ENCODE measurements at regions not wholly inside any gene's neighbourhood (a gene's known extent, or its start where the extent isn't known, plus 50 kb on each side); places are given as distances from the start of the nearest gene placed in this dataset.

GRCh38 chr11:29256580-29256979, 760.2 kb downstream of the KCNA4 start:
- TF ChIP-seq ESRRG (CRISPR knock-in tag; IDR thresholded peaks at IDR 0.05), result no peak
- TF ChIP-seq ZNF565 (CRISPR knock-in tag; conservative IDR thresholded peaks at IDR 0.05; ENCODE audit: low read depth), result no peak
- TF ChIP-seq ARNTL (CRISPR knock-in tag; IDR thresholded peaks at IDR 0.05; ENCODE audit: borderline replicate concordance, low read depth), result no peak
- TF ChIP-seq, protein P1, sequence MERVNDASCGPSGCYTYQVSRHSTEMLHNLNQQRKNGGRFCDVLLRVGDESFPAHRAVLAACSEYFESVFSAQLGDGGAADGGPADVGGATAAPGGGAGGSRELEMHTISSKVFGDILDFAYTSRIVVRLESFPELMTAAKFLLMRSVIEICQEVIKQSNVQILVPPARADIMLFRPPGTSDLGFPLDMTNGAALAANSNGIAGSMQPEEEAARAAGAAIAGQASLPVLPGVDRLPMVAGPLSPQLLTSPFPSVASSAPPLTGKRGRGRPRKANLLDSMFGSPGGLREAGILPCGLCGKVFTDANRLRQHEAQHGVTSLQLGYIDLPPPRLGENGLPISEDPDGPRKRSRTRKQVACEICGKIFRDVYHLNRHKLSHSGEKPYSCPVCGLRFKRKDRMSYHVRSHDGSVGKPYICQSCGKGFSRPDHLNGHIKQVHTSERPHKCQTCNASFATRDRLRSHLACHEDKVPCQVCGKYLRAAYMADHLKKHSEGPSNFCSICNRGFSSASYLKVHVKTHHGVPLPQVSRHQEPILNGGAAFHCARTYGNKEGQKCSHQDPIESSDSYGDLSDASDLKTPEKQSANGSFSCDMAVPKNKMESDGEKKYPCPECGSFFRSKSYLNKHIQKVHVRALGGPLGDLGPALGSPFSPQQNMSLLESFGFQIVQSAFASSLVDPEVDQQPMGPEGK (CRISPR knock-in tag; IDR thresholded peaks at IDR 0.05; ENCODE audit: borderline replicate concordance), result no peak
- no peak for ATAC-seq

GRCh38 chr11:29255401-29255800, 761.4 kb downstream of the KCNA4 start:
- no peak for TF ChIP-seq SNAI2 (CRISPR knock-in tag; IDR thresholded peaks at IDR 0.05)
- no peak for ATAC-seq

GRCh38 chr11:29251738-29252137, 765.1 kb downstream of the KCNA4 start:
- no peak for ATAC-seq
- TF ChIP-seq ISL1 (CRISPR knock-in tag; IDR thresholded peaks at IDR 0.05) (no peak), ZNF70 (CRISPR knock-in tag; IDR thresholded peaks at IDR 0.05) (no peak), ZNF565 (CRISPR knock-in tag; conservative IDR thresholded peaks at IDR 0.05; ENCODE audit: low read depth) (no peak), ARNTL (CRISPR knock-in tag; IDR thresholded peaks at IDR 0.05; ENCODE audit: borderline replicate concordance, low read depth) (no peak), CSDC2 (CRISPR knock-in tag; IDR thresholded peaks at IDR 0.05) (no peak), BACH2 (CRISPR knock-in tag; IDR thresholded peaks at IDR 0.05; ENCODE audit: borderline replicate concordance) (no peak), ZFP30 (CRISPR knock-in tag; IDR thresholded peaks at IDR 0.05) (no peak), GLIS3 (CRISPR knock-in tag; IDR thresholded peaks at IDR 0.05) (no peak), RARB (CRISPR knock-in tag; IDR thresholded peaks at IDR 0.05) (no peak), CSRNP3 (CRISPR knock-in tag; IDR thresholded peaks at IDR 0.05) (no peak), CREB5 (CRISPR knock-in tag; IDR thresholded peaks at IDR 0.05; ENCODE audit: low read depth) (no peak), TOX (CRISPR knock-in tag; IDR thresholded peaks at IDR 0.05; ENCODE audit: borderline replicate concordance) (no peak), OSR1 (CRISPR knock-in tag; IDR thresholded peaks at IDR 0.05) (no peak)

DNA sequence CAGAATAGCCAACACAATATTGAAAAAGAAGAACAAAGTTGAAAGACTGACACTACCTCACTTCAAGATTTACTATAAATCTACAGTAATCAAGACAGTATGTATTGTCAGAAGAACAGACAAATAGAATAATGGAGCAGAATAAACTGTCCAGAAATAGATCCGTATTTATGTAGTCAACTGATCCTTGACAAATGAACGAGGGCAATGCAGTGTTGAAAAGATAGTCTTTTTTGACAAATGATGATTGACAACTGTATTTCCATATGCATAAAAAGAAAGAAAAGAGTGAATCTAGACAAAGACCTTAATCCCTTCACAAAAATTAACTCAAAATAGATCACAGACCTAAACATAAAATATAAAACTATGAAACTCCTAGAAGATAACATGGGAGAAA, 767.1 kb downstream of the KCNA4 start:
- no peak for ATAC-seq
- no peak for TF ChIP-seq CREB5 (CRISPR knock-in tag; IDR thresholded peaks at IDR 0.05; ENCODE audit: low read depth)
- TF ChIP-seq, protein P1 (CRISPR knock-in tag; IDR thresholded peaks at IDR 0.05; ENCODE audit: borderline replicate concordance), result no peak
- TF ChIP-seq TOX (CRISPR knock-in tag; IDR thresholded peaks at IDR 0.05; ENCODE audit: borderline replicate concordance), result no peak
- TF ChIP-seq TCF4 (CRISPR knock-in tag; IDR thresholded peaks at IDR 0.05; ENCODE audit: borderline replicate concordance), result no peak
- no peak for TF ChIP-seq CSDC2 (CRISPR knock-in tag; IDR thresholded peaks at IDR 0.05)
- no peak for TF ChIP-seq SNAI2 (CRISPR knock-in tag; IDR thresholded peaks at IDR 0.05)
- no peak for TF ChIP-seq ESRRG (CRISPR knock-in tag; IDR thresholded peaks at IDR 0.05)
- no peak for TF ChIP-seq ARNTL (CRISPR knock-in tag; IDR thresholded peaks at IDR 0.05; ENCODE audit: borderline replicate concordance, low read depth)
- no peak for TF ChIP-seq ZNF8 (CRISPR knock-in tag; IDR thresholded peaks at IDR 0.05)
- TF ChIP-seq ZFP3 (CRISPR knock-in tag; IDR thresholded peaks at IDR 0.05), result no peak
- TF ChIP-seq, protein P2, sequence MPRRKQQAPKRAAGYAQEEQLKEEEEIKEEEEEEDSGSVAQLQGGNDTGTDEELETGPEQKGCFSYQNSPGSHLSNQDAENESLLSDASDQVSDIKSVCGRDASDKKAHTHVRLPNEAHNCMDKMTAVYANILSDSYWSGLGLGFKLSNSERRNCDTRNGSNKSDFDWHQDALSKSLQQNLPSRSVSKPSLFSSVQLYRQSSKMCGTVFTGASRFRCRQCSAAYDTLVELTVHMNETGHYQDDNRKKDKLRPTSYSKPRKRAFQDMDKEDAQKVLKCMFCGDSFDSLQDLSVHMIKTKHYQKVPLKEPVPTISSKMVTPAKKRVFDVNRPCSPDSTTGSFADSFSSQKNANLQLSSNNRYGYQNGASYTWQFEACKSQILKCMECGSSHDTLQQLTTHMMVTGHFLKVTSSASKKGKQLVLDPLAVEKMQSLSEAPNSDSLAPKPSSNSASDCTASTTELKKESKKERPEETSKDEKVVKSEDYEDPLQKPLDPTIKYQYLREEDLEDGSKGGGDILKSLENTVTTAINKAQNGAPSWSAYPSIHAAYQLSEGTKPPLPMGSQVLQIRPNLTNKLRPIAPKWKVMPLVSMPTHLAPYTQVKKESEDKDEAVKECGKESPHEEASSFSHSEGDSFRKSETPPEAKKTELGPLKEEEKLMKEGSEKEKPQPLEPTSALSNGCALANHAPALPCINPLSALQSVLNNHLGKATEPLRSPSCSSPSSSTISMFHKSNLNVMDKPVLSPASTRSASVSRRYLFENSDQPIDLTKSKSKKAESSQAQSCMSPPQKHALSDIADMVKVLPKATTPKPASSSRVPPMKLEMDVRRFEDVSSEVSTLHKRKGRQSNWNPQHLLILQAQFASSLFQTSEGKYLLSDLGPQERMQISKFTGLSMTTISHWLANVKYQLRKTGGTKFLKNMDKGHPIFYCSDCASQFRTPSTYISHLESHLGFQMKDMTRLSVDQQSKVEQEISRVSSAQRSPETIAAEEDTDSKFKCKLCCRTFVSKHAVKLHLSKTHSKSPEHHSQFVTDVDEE (CRISPR knock-in tag; IDR thresholded peaks at IDR 0.05), result no peak
- no peak for TF ChIP-seq RARB (CRISPR knock-in tag; IDR thresholded peaks at IDR 0.05)
- TF ChIP-seq ZFP30 (CRISPR knock-in tag; IDR thresholded peaks at IDR 0.05), result no peak
- TF ChIP-seq, protein P3, sequence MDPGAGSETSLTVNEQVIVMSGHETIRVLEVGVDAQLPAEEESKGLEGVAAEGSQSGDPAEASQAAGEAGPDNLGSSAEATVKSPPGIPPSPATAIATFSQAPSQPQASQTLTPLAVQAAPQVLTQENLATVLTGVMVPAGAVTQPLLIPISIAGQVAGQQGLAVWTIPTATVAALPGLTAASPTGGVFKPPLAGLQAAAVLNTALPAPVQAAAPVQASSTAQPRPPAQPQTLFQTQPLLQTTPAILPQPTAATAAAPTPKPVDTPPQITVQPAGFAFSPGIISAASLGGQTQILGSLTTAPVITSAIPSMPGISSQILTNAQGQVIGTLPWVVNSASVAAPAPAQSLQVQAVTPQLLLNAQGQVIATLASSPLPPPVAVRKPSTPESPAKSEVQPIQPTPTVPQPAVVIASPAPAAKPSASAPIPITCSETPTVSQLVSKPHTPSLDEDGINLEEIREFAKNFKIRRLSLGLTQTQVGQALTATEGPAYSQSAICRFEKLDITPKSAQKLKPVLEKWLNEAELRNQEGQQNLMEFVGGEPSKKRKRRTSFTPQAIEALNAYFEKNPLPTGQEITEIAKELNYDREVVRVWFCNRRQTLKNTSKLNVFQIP (CRISPR knock-in tag; IDR thresholded peaks at IDR 0.05; ENCODE audit: borderline replicate concordance, low read depth), result no peak
- no peak for TF ChIP-seq CSRNP3 (CRISPR knock-in tag; IDR thresholded peaks at IDR 0.05)
- no peak for TF ChIP-seq OSR1 (CRISPR knock-in tag; IDR thresholded peaks at IDR 0.05)
- no peak for TF ChIP-seq ISL1 (CRISPR knock-in tag; IDR thresholded peaks at IDR 0.05)
- no peak for TF ChIP-seq BACH2 (CRISPR knock-in tag; IDR thresholded peaks at IDR 0.05; ENCODE audit: borderline replicate concordance)
- TF ChIP-seq ZNF70 (CRISPR knock-in tag; IDR thresholded peaks at IDR 0.05), result no peak
